MM.1S (cell line): ENCODE measurements at regions not wholly inside any gene's neighbourhood (a gene's known extent, or its start where the extent isn't known, plus 50 kb on each side); places are given as distances from the start of the nearest gene placed in this dataset.

Experiments
- DNase-seq: peaks from one replicate; pipeline ENCODE4 v3.0.0-alpha.2; 2015
- H2AFZ ChIP-seq: fragments of 300-600 bp; sonication (generic); 2 replicates; pipeline ENCODE4 v1.6.0; 2016; ENCODE audit warnings: antibody characterized with exemption, low read length
- H3F3A ChIP-seq: fragments of 300-600 bp; sonication (generic); 2 replicates; pipeline ENCODE4 v1.6.1; 2016; ENCODE audit warnings: mild to moderate bottlenecking, antibody characterized with exemption, low read length, moderate library complexity, mixed read lengths; ENCODE audit not compliant: insufficient read depth
- H3K27ac ChIP-seq: fragments of 300-600 bp; sonication (generic); 2 replicates; pipeline ENCODE4 v1.5.1; 2016; ENCODE audit warnings: mild to moderate bottlenecking, low read length
- H3K27me3 ChIP-seq: fragments of 300-600 bp; sonication (generic); replicated peaks from 2 replicates; pipeline ENCODE4 v1.6.0; 2016; ENCODE audit warnings: low read length; ENCODE audit not compliant: insufficient read depth
- H3K36me3 ChIP-seq: fragments of 300-600 bp; sonication (generic); replicated peaks from 2 replicates; pipeline ENCODE4 v1.6.1; 2016; ENCODE audit warnings: mild to moderate bottlenecking, low read length, mixed read lengths; ENCODE audit not compliant: insufficient read depth
- H3K4me1 ChIP-seq: fragments of 300-600 bp; sonication (generic); 2 replicates; pipeline ENCODE4 v1.6.1; 2016; ENCODE audit warnings: low read length, mixed read lengths
- H3K4me2 ChIP-seq: fragments of 300-600 bp; sonication (generic); 2 replicates; pipeline ENCODE4 v1.6.0; 2016; ENCODE audit warnings: low read depth, low read length
- H3K4me3 ChIP-seq: fragments of 300-600 bp; sonication (generic); 2 replicates; pipeline ENCODE4 v1.5.1; 2016; ENCODE audit warnings: low read length, mixed read lengths
- H3K79me2 ChIP-seq: fragments of 300-600 bp; sonication (generic); 2 replicates; pipeline ENCODE4 v1.6.1; 2016; ENCODE audit warnings: mixed run types, low read length, mixed read lengths
- H3K9ac ChIP-seq: fragments of 300-600 bp; sonication (generic); 2 replicates; pipeline ENCODE4 v1.6.1; 2016; ENCODE audit warnings: low read length, mixed read lengths
- H3K9me2 ChIP-seq: fragments of 300-600 bp; sonication (generic); replicated peaks from 2 replicates; pipeline ENCODE4 v1.6.1; 2016; ENCODE audit warnings: mild to moderate bottlenecking, low read length, mixed read lengths; ENCODE audit not compliant: insufficient read depth
- H3K9me3 ChIP-seq: fragments of 300-600 bp; sonication (generic); replicated peaks from 2 replicates; pipeline ENCODE4 v1.6.1; 2016; ENCODE audit warnings: mild to moderate bottlenecking, low read length, mixed read lengths; ENCODE audit not compliant: insufficient read depth
- H4K20me1 ChIP-seq: fragments of 300-600 bp; sonication (generic); 2 replicates; pipeline ENCODE4 v1.6.1; 2016; ENCODE audit warnings: mild to moderate bottlenecking, low read length, moderate library complexity, mixed read lengths; ENCODE audit not compliant: insufficient read depth
- EZH2 ChIP-seq: fragments of 300-600 bp; sonication (generic); optimal IDR thresholded peaks from 2 replicates; pipeline ENCODE3; 2017; ENCODE audit warnings: low read depth, mild to moderate bottlenecking, antibody characterized with exemption, low read length, mixed read lengths
- EZH2phosphoT487 ChIP-seq: fragments of 300-600 bp; sonication (generic); IDR thresholded peaks from 2 replicates; pipeline ENCODE4 v1.6.1; 2018; ENCODE audit warnings: antibody characterized with exemption, low read length
- TF ChIP-seq, protein P1 (sequence below): fragments of 300-600 bp; sonication (generic); IDR thresholded peaks from 2 replicates; pipeline ENCODE4 v1.5.1; 2016; ENCODE audit warnings: antibody characterized with exemption, low read length, mixed read lengths

- DNase-seq, result no peak
- H3K9me3 ChIP-seq, result no peaks in the 10 kb centered on the region
- no peaks in the 10 kb centered on the region for H3K9me2 ChIP-seq
- TF ChIP-seq EZH2 (no peak), EZH2phosphoT487 (no peak)
- TF ChIP-seq, protein P1, sequence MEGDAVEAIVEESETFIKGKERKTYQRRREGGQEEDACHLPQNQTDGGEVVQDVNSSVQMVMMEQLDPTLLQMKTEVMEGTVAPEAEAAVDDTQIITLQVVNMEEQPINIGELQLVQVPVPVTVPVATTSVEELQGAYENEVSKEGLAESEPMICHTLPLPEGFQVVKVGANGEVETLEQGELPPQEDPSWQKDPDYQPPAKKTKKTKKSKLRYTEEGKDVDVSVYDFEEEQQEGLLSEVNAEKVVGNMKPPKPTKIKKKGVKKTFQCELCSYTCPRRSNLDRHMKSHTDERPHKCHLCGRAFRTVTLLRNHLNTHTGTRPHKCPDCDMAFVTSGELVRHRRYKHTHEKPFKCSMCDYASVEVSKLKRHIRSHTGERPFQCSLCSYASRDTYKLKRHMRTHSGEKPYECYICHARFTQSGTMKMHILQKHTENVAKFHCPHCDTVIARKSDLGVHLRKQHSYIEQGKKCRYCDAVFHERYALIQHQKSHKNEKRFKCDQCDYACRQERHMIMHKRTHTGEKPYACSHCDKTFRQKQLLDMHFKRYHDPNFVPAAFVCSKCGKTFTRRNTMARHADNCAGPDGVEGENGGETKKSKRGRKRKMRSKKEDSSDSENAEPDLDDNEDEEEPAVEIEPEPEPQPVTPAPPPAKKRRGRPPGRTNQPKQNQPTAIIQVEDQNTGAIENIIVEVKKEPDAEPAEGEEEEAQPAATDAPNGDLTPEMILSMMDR, result no peak
- H3K27ac ChIP-seq, result no peak overlapping the region
- no peaks in the 10 kb centered on the region for H4K20me1 ChIP-seq
- no peaks in the 10 kb centered on the region for H3F3A ChIP-seq
- no peaks in the 10 kb centered on the region for H3K79me2 ChIP-seq
- no peaks in the 10 kb centered on the region for H3K4me1 ChIP-seq
- H2AFZ ChIP-seq, result no peak overlapping the region
- no peaks in the 10 kb centered on the region for H3K27me3 ChIP-seq
- H3K36me3 ChIP-seq, result no peaks in the 10 kb centered on the region
- H3K4me2 ChIP-seq, result no peak overlapping the region
- H3K4me3 ChIP-seq, result no peak overlapping the region
- H3K9ac ChIP-seq, result no peak overlapping the region
Measured at GRCh38 chr14:26929361-26929760, 331.5 kb upstream of the NOVA1 start.

- DNase-seq, result no peak
- Histone ChIP-seq H3K4me2 (no peak overlapping the region), H3K27ac (no peak overlapping the region), H4K20me1 (no peaks in the 10 kb centered on the region), H3F3A (no peaks in the 10 kb centered on the region), H2AFZ (no peak overlapping the region), H3K27me3 (no peaks in the 10 kb centered on the region), H3K9ac (no peak overlapping the region), H3K9me3 (no peaks in the 10 kb centered on the region), H3K36me3 (no peaks in the 10 kb centered on the region), H3K4me1 (no peaks in the 10 kb centered on the region), H3K9me2 (no peaks in the 10 kb centered on the region), H3K4me3 (no peak overlapping the region), H3K79me2 (no peaks in the 10 kb centered on the region)
- no peak for TF ChIP-seq EZH2phosphoT487
- TF ChIP-seq EZH2, result no peak
- TF ChIP-seq, protein P1, result no peak
Measured at GRCh38 chr14:26930576-26930975, 332.7 kb upstream of the NOVA1 start.

- Histone ChIP-seq H3K9ac (no peak overlapping the region), H4K20me1 (no peaks in the 10 kb centered on the region), H3F3A (no peaks in the 10 kb centered on the region), H3K9me3 (no peaks in the 10 kb centered on the region), H2AFZ (no peak overlapping the region), H3K27ac (no peak overlapping the region), H3K9me2 (no peaks in the 10 kb centered on the region), H3K79me2 (no peaks in the 10 kb centered on the region), H3K27me3 (no peaks in the 10 kb centered on the region), H3K36me3 (no peaks in the 10 kb centered on the region), H3K4me3 (no peak overlapping the region), H3K4me1 (no peaks in the 10 kb centered on the region), H3K4me2 (no peak overlapping the region)
- TF ChIP-seq EZH2phosphoT487 (no peak), EZH2 (no peak)
- TF ChIP-seq, protein P1, result no peak
- no peak for DNase-seq
Measured at GRCh38 chr14:26932606-26933005, 334.8 kb upstream of the NOVA1 start.
